Testis (tissue), 2 donors: ENCODE measurements at regions not wholly inside any gene's neighbourhood (a gene's known extent, or its start where the extent isn't known, plus 50 kb on each side); places are given as distances from the start of the nearest gene placed in this dataset.
"Not testable (repeated sequence)": the region's sequence is repeated elsewhere in the genome, so short reads cannot be mapped to it uniquely, and the experiment has no call there.

ENCODE experiments used
- DNase-seq: peaks from one replicate; pipeline ENCODE4 v3.0.0-alpha.2; 2019
- H3K27ac ChIP-seq, 2 donors: fragments of 200-600 bp; sonication (generic); one replicate each; pipeline ENCODE4 v1.5.1; 2019
- H3K27me3 ChIP-seq: fragments of 200-600 bp; sonication (generic); one replicate; pipeline ENCODE4 v1.5.1; 2019
- H3K36me3 ChIP-seq: fragments of 200-600 bp; sonication (generic); one replicate; pipeline ENCODE4 v1.5.1; 2017; ENCODE audit warnings: low read depth; ENCODE audit errors: missing control alignments
- H3K4me1 ChIP-seq: fragments of 200-600 bp; sonication (generic); one replicate; pipeline ENCODE4 v1.5.1; 2019
- H3K4me3 ChIP-seq, 2 donors: fragments of 200-600 bp; sonication (generic); one replicate each; pipeline ENCODE4 v1.5.1; 2017 to 2019
- H3K9me3 ChIP-seq: fragments of 200-600 bp; sonication (generic); one replicate; pipeline ENCODE4 v1.5.1; 2017
- POLR2A ChIP-seq: fragments of 450-650 bp; IDR thresholded peaks from one replicate; pipeline ENCODE4 v1.6.1; 2017; ENCODE audit warnings: antibody characterized with exemption, mild to moderate bottlenecking, moderate library complexity
- WGBS, 2 donors: methylation state at CpG; one replicate each; pipeline ENCODE4 v1.1.5; 2018; 5-methylcytosine and 5-hydroxymethylcytosine counted together
- intact Hi-C: fragments of 100-400 bp; cut with DNase I; formaldehyde crosslinking; loops from one replicate; pipeline ENCODE4 v1.15.1; 2023; ENCODE audit warnings: low total_unique reads
- TF ChIP-seq, protein P1 (sequence below), 3 experiments: fragments of 450-650 bp in 2 of 3; fragments of 200-600 bp in 1 of 3; sonication (generic) in 1 of 3; IDR thresholded peaks; one replicate each; pipeline ENCODE4 v1.5.1; 2016 to 2019; ENCODE audit warnings: antibody characterized with exemption in 3 of 3, mild to moderate bottlenecking in 2 of 3, moderate library complexity in 1 of 3

DNA sequence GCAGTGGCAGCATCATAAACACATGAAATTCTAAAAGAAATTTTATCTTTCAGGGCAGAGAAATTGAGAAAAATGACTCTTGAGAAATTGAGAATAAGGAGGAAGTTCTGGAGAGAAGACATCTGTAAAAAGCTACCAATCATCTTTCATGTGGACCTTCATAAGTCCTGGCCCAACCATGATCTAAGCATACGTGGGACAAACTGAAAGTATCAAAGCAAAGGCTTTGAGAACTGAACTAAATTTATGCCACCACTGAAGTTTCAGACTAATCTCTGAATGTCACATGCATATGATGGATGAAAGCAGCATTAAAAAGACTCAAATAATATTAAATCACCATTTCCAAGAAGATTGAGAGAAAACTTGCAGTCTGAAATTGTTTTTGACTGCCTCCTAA is 1502.8 kb upstream of the LRRTM3 start:
- Histone ChIP-seq H3K27ac (no peak overlapping the region), H3K9me3 (no peaks in the 10 kb centered on the region), H3K4me3 (no peak overlapping the region), H3K36me3 (no peaks in the 10 kb centered on the region), H3K4me1 (no peaks in the 10 kb centered on the region), H3K27me3 (no peaks in the 10 kb centered on the region)
- no peak for DNase-seq
- 57 to 83% methylated on average over 1 of the region's 1 CpG for WGBS, 2 donors
- intact Hi-C loops, result no loop called here
- TF ChIP-seq, protein P1, sequence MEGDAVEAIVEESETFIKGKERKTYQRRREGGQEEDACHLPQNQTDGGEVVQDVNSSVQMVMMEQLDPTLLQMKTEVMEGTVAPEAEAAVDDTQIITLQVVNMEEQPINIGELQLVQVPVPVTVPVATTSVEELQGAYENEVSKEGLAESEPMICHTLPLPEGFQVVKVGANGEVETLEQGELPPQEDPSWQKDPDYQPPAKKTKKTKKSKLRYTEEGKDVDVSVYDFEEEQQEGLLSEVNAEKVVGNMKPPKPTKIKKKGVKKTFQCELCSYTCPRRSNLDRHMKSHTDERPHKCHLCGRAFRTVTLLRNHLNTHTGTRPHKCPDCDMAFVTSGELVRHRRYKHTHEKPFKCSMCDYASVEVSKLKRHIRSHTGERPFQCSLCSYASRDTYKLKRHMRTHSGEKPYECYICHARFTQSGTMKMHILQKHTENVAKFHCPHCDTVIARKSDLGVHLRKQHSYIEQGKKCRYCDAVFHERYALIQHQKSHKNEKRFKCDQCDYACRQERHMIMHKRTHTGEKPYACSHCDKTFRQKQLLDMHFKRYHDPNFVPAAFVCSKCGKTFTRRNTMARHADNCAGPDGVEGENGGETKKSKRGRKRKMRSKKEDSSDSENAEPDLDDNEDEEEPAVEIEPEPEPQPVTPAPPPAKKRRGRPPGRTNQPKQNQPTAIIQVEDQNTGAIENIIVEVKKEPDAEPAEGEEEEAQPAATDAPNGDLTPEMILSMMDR (IDR thresholded peaks at IDR 0.05), result no peak

DNA sequence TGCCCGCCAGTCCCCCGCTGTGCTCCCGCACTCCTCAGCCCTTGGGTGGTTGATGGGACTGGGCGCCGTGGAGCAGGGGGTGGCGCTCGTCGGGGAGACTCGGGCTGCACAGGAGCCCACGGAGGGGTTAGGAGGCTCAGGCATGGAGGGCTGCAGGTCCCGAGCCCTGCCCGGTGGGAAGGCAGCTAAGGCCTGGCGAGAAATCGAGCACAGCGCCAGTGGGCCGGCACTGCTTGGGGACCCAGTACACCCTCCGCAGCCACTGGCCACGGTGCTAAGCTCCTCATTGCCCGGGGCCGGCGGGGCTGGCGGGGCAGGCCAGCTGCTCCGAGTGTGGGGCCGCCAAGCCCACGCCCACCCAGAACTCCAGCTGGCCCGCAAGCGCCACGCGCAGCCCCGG is 1496.5 kb upstream of the LRRTM3 start:
- H3K36me3 ChIP-seq, intact Hi-C loops, H3K9me3 ChIP-seq, H3K27ac ChIP-seq, H3K4me1 ChIP-seq, DNase-seq, H3K27me3 ChIP-seq: not testable (repeated sequence)
- peak overlapping the region in 1 of 2 donors; percentile 30 for H3K4me3 ChIP-seq
- 37 to 91% methylated on average over 10 to 25 of the region's 30 CpGs for WGBS, 2 donors

DNA sequence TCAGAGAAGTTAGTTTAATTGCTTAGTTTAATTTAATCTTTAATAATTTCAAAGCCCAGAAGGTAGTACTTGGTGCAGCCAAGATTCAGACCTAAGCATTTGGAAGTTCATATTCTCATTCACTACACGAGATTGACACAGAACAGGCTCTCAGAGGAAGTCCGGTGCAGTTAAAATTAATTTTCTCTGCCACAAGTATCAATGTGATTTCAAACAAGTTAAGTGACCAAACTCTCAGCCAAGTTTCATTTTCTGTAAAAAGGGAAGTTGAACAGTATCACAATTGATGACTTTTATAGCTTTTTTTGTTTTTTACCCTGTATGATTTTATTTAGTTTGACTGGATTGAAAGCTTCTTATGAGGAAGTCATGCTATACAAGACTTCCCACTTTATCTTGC is 1494.9 kb upstream of the LRRTM3 start:
- TF ChIP-seq, protein P1 (IDR thresholded peaks at IDR 0.05), result no peak
- TF ChIP-seq POLR2A, result no peak
- no peak for DNase-seq
- H3K4me3 ChIP-seq, result no peak overlapping the region
- no peaks in the 10 kb centered on the region for H3K4me1 ChIP-seq
- no peaks in the 10 kb centered on the region for H3K27me3 ChIP-seq
- 66 to 70% methylated on average over 2 of the region's 2 CpGs for WGBS, 2 donors
- no peak overlapping the region for H3K27ac ChIP-seq
- H3K9me3 ChIP-seq, result no peaks in the 10 kb centered on the region
- H3K36me3 ChIP-seq, result no peaks in the 10 kb centered on the region
- intact Hi-C loops, result no loop called here

DNA sequence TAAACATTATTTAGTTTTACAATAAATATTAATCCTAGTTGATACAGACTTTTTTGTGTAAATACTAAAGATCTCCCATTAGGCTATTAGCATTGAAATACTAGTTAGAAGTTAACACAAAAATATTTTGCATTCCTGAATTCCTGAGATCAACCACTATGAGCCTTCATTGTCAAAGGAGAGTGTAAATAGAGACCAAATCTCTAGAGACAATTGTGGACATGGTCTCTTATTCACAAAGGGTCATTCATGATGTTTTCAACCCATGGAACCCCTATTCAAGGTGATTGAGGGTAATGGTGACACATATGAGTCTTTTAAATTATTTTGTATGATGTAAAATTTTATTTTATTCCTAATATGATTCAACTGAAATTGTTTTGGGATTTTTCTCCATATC is 1454.8 kb upstream of the LRRTM3 start:
- no peaks in the 10 kb centered on the region for H3K27me3 ChIP-seq
- intact Hi-C loops, result no loop called here
- H3K36me3 ChIP-seq, result no peaks in the 10 kb centered on the region
- DNase-seq, result no peak
- H3K9me3 ChIP-seq, result no peaks in the 10 kb centered on the region
- no peaks in the 10 kb centered on the region for H3K4me1 ChIP-seq
- H3K4me3 ChIP-seq, result no peak overlapping the region
- TF ChIP-seq, protein P1 (IDR thresholded peaks at IDR 0.05), result no peak
- no peak for TF ChIP-seq POLR2A
- no peak overlapping the region for H3K27ac ChIP-seq

DNA sequence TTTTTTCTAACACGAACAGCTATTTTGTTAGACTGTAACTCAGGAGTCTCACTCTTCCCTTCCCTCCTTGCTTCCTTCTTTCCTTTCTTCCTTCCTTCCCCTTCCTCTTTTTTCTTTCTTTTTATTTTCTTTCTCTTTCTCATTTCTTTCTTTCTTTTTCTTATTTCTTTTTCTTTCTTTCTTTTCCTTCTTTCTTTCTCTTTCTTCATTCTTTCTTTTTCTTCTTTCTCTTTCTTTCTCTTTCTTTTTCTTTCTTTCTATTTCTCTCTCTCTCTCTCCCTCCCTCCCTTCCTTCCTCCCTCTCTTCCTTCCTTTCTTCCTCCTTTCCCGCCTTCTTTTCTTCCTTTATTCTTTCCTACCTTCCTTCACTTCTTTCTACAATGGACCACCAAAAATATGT is 1443.0 kb upstream of the LRRTM3 start:
- H3K36me3 ChIP-seq, result no peaks in the 10 kb centered on the region
- H3K27ac ChIP-seq, result no peak overlapping the region
- intact Hi-C loops, result no loop called here
- H3K9me3 ChIP-seq, result no peaks in the 10 kb centered on the region
- no peak for TF ChIP-seq POLR2A
- TF ChIP-seq, protein P1 (IDR thresholded peaks at IDR 0.05), result no peak
- no peak for DNase-seq
- no peaks in the 10 kb centered on the region for H3K4me1 ChIP-seq
- H3K27me3 ChIP-seq, result no peaks in the 10 kb centered on the region
- no peak overlapping the region for H3K4me3 ChIP-seq
- 93 to 94% methylated on average over 2 of the region's 2 CpGs for WGBS, 2 donors
